ENCODE measurements at regions not wholly inside any gene's neighbourhood (a gene's known extent, or its start where the extent isn't known, plus 50 kb on each side); places are given as distances from the start of the nearest gene placed in this dataset.

- no peak for DNase-seq (ENCODE audit: low read depth, low spot score)
These were observed 103.8 kb upstream of the PCDH10 start for GRCh38 chr4:133045288-133045687.

- no peak for DNase-seq (ENCODE audit: low read depth, low spot score)
These were observed 102.9 kb upstream of the PCDH10 start for GRCh38 chr4:133046156-133046555.

GRCh38 chr4:133058701-133059100 lies 90.4 kb upstream of the PCDH10 start:
- peak; percentile 2 for DNase-seq (ENCODE audit: low read depth, low spot score)

- no peak for DNase-seq (ENCODE audit: low read depth, low spot score)
These were observed 90.0 kb upstream of the PCDH10 start for GRCh38 chr4:133059117-133059516.

GRCh38 chr4:133062851-133063250 lies 86.2 kb upstream of the PCDH10 start:
- no peak for DNase-seq (ENCODE audit: low read depth, low spot score)

DNA sequence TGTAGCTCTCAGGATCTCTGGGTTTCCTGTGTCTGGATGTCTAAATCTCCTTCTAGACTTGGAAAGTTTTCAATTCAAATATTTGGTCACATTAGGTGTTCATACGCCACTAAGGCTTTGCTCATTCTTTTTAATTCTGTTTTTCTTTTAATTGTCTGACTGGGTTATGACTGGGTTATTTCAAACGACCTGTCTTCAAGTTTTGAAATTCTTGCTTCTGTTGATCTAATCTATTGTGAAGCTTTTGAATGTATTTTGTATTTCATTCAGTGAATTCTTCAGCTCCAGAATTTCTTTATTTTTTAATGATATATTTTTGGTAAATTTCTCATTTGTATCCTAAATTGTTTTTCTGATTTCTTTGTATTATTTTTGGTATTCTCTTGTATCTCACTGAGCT lies 81.0 kb upstream of the PCDH10 start:
- no peak for DNase-seq (ENCODE audit: low read depth, low spot score)

- DNase-seq (ENCODE audit: low read depth, low spot score): no peak
These were observed 67.8 kb upstream of the PCDH10 start for GRCh38 chr4:133081246-133081645.

DNA sequence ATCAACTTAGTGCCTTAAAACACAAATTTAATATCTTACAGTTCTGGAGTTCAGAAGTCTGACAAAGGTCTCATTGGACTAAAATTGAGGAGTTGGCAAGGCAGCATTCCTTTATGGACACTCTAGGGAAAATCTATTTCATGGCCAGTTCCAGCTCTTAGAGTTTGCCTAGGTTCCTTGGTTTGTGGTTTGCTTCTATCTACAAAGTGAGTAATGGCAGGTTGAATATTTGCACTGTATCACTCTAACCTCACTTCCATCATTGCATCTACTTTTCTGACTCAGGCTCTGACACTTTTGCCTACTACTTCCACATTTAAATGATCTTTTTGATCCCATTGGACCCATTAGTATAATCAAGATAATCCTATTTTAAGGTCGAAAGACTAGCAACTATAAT lies 64.7 kb upstream of the PCDH10 start:
- no peak for DNase-seq (ENCODE audit: low read depth, low spot score)

DNA sequence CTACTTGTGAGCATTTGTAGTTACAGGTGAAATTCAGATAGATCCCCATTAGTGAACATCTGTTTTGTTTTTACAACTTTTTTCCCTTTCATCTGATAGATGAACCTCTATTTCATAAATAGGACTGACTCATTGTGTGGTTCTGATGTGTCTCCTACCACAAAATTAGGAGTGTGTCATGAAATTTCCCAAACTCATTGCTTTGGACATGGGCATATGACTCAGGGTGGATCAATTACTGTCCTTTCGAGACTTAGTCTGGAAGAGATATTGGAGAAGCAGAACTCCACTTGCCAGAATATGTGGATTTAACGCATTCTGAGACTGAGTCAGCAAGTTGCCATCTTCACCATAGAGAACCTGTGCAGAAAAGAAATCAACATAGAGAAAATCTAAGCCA lies 53.5 kb upstream of the PCDH10 start:
- no peak for DNase-seq (ENCODE audit: low read depth, low spot score)

GRCh38 chr4:133096972-133097371 lies 52.1 kb upstream of the PCDH10 start:
- DNase-seq (ENCODE audit: low read depth, low spot score): peak; percentile 32

All from ELF-1 (cell line).